ENCODE measurements at regions not wholly inside any gene's neighbourhood (a gene's known extent, or its start where the extent isn't known, plus 50 kb on each side); places are given as distances from the start of the nearest gene placed in this dataset.

DNA sequence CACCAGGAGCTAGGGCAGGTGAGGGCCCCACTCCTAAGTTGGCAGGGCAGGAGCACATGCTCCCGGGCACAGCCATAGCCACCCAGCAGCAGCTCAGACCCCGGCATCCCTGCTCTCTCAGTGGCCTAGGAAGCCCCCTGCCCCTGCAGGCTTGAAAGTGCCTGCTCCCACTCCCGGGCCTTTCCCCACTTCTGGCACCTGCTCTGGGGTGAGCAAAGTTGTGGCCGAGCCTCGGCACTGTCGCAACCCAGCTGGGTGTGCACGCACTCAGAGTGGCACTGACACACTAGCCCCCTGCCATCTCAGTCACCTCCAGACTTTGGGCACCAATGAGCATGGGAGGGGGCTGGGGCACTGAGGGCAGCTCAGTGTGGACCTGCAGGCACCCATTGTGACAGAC lies 60.8 kb upstream of the CDKN2AIP start:
- TF ChIP-seq CTCF (IDR thresholded peaks at IDR 0.05; ENCODE audit: unreplicated experiment) = no peak
- Mint-ChIP-seq H3K27me3 (ENCODE audit: unreplicated experiment) (peaks cover 7% of the 10 kb centered on the region), H3K9me3 (ENCODE audit: unreplicated experiment) (peaks cover 4% of the 10 kb centered on the region)

GRCh38 chr4:183384516-183384915 lies 59.9 kb upstream of the CDKN2AIP start:
- Mint-ChIP-seq H3K4me3 (ENCODE audit: unreplicated experiment) (no peak overlapping the region), H3K27me3 (ENCODE audit: unreplicated experiment) (peaks cover 7% of the 10 kb centered on the region), H3K36me3 (ENCODE audit: low read depth, unreplicated experiment) (peaks cover 10% of the 10 kb centered on the region), H3K9me3 (ENCODE audit: unreplicated experiment) (peaks cover 4% of the 10 kb centered on the region), H3K4me1 (ENCODE audit: unreplicated experiment) (no peaks in the 10 kb centered on the region), H3K27ac (ENCODE audit: unreplicated experiment) (no peak overlapping the region)
- no peak for TF ChIP-seq CTCF (IDR thresholded peaks at IDR 0.05; ENCODE audit: unreplicated experiment)
- DNase-seq (ENCODE audit: low spot score) = no peak

More for the DNA sequence above, 60.8 kb upstream of the CDKN2AIP start:
- no peak overlapping the region for H3K27ac Mint-ChIP-seq (ENCODE audit: unreplicated experiment)
- H3K4me3 Mint-ChIP-seq (ENCODE audit: unreplicated experiment) = no peak overlapping the region
- peaks cover 14% of the 10 kb centered on the region for H3K36me3 Mint-ChIP-seq (ENCODE audit: low read depth, unreplicated experiment)
- no peaks in the 10 kb centered on the region for H3K4me1 Mint-ChIP-seq (ENCODE audit: unreplicated experiment)
- DNase-seq (ENCODE audit: low spot score) = no peak

DNA sequence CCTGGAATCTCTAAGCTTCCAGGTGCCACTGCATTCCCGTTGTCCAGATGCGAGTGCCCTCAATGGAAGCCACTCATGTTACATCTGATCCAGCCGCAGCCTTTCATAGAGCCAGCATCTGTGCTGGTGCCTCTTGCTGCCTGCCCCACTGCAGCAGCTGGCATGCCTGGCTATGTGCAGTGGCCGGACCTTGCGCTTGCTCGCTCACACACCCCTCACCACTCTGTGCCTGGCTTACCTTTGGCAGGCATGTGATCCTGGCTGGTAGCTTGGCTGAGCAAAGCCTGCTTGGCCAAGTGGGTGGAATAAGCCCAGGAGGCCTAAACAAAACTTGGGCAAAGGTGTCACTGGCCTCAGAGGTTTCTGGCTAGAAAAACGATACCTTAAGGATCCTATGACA lies 59.5 kb upstream of the CDKN2AIP start:
- Mint-ChIP-seq H3K27ac (ENCODE audit: unreplicated experiment) (no peak overlapping the region), H3K9me3 (ENCODE audit: unreplicated experiment) (peaks cover 4% of the 10 kb centered on the region), H3K4me1 (ENCODE audit: unreplicated experiment) (no peaks in the 10 kb centered on the region), H3K27me3 (ENCODE audit: unreplicated experiment) (peaks cover 6% of the 10 kb centered on the region), H3K4me3 (ENCODE audit: unreplicated experiment) (no peak overlapping the region), H3K36me3 (ENCODE audit: low read depth, unreplicated experiment) (peaks cover 10% of the 10 kb centered on the region)
- no peak for TF ChIP-seq CTCF (IDR thresholded peaks at IDR 0.05; ENCODE audit: unreplicated experiment)
- no peak for DNase-seq (ENCODE audit: low spot score)

- no peak for TF ChIP-seq CTCF (IDR thresholded peaks at IDR 0.05; ENCODE audit: unreplicated experiment)
- no peaks in the 10 kb centered on the region for H3K36me3 Mint-ChIP-seq (ENCODE audit: low read depth, unreplicated experiment)
- no peaks in the 10 kb centered on the region for H3K27me3 Mint-ChIP-seq (ENCODE audit: unreplicated experiment)
- no peak for DNase-seq (ENCODE audit: low spot score)
- H3K4me1 Mint-ChIP-seq (ENCODE audit: unreplicated experiment) = peaks cover 21% of the 10 kb centered on the region
- H3K27ac Mint-ChIP-seq (ENCODE audit: unreplicated experiment) = no peak overlapping the region
- no peaks in the 10 kb centered on the region for H3K9me3 Mint-ChIP-seq (ENCODE audit: unreplicated experiment)
- no peak overlapping the region for H3K4me3 Mint-ChIP-seq (ENCODE audit: unreplicated experiment)
Observed at GRCh38 chr4:183388021-183388420, 56.4 kb upstream of the CDKN2AIP start.

DNA sequence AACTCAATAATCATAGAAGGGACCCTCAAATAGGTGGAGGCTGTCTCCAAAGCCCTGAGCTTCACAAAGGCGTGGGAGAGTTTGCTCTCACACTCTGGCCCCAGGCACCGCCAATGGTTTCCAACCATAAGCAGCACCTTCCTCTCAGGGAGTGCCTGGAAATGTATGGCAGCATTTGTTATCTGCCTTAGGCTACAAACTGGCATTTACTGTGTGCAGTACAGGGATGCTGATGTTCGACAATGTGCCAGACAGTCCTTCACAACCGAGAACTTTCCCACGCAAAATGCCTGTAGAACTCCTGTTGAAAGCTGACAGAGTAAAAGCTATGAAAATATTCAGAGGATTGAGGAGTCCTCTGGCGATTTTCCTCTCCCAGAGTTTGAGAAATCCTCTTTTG lies 55.7 kb upstream of the CDKN2AIP start:
- DNase-seq (ENCODE audit: low spot score) = no peak
- TF ChIP-seq CTCF (IDR thresholded peaks at IDR 0.05; ENCODE audit: unreplicated experiment) = no peak
- Mint-ChIP-seq H3K27ac (ENCODE audit: unreplicated experiment) (no peak overlapping the region), H3K27me3 (ENCODE audit: unreplicated experiment) (no peaks in the 10 kb centered on the region), H3K9me3 (ENCODE audit: unreplicated experiment) (no peaks in the 10 kb centered on the region), H3K4me3 (ENCODE audit: unreplicated experiment) (no peak overlapping the region), H3K36me3 (ENCODE audit: low read depth, unreplicated experiment) (no peaks in the 10 kb centered on the region), H3K4me1 (ENCODE audit: unreplicated experiment) (peaks cover 21% of the 10 kb centered on the region)
